Right kidney (tissue), 1 donor: ENCODE measurements at regions not wholly inside any gene's neighbourhood (a gene's known extent, or its start where the extent isn't known, plus 50 kb on each side); places are given as distances from the start of the nearest gene placed in this dataset.

Source experiments
- DNase-seq: peaks from one replicate; pipeline ENCODE4 v3.0.0-alpha.2; 2016

DNA sequence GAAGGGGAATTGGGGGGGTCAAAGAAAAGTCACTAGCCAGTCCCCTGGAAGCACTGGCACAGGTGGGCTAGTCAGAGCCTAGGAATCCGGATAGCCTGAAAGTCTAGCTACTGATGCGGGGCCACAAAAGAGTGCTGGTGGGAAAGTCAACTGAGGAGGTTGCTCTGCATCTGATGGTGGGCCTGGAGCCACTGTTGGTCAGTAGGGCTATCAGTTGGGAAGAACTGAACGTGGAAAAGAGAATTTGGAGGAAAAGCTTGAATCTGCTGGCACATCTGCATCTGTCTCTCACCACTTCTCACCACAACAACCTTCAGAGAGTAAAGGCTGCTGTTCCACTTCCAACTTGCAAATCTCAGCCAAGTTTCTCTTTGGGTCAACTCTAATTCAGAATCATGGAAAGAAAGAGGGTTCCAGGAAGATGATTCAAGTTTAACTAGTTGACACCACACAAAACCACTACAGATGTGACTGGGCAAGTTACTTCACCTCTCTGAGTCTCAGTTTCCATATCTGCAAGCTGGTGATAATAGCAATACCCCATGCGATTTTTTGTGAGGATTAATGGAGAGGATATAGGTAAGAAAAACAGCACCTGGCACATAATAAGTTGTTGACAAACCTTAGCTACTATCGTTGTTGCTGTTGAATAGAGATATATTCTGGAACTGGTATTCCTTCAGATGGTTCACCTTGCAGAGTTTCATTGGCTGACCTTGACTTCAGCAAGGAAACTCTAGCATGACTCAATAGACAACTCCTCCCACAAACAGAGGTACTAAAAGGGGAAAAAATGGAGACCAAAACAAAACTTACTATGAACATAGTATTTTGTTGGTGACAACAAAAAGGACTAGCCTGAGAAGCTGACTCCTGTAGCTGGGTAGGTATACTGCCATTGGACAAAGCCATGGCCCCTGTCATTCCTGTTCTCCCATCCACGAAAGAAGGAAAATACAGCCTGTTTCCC is 280.2 kb upstream of the STT3B start:
- no peak for DNase-seq

DNA sequence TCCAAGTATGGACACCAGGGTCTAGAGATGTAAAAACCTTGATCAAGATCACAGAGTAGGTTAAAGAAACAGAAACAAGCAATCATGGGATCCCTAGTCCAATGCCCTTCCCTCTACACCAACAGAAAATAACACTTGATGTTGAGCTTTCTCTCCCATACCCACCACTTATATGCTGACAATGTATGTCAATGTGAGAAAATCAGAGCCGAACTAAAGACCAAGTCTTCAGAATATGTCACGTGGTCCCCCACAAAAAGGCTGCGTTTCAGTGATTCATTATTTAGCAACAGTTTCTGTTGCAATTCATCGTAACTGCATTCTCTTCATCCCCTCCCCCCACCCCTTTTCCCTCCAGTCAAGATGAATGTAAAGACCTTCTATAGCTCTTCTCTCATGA is 278.9 kb upstream of the STT3B start:
- no peak for DNase-seq

DNA sequence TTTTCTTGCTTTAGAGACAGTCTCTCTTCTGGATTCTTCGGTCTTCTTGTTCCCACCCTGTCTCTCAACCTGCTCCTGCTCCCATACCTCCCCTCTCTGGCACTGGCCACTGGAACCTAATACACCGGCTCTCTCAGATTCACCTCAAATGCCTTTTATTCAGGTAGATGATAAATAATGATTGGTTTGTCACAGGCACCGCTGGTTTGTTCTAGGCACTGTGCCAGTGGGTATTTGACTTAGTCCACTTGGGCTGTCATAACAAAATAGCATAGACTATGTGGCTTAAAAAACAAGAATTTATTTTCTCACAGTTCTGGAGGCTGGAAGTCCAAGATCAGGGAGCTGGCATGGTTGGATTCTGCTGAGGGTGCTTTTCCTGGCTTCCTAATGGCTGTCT is 278.2 kb upstream of the STT3B start:
- no peak for DNase-seq

DNA sequence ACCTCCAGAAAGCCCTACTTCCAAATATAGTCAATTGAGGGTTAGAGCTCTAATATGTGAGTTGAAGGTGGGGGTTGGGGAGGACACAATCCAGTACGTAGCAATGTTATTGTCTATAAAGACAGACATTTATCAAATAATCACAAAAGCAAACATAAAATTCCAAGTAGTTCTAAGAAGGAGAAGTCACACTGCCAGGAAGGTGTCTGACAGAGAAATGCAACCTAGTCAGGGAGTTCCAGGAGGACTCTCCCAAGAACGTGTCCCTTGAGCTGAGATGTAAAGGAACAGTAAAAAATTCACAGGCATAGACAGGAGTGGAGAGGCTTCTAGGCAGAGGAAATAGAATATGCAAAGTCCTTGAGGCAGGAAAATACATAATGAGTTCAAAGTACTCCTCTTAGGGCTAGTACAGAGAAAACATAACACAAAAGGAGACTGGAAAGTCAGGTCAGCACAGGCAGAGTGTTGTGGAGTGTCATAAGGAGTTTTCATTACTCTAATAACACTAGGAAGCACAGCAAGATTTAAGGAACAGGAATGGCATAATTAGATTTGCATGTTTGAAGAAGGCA is 277.6 kb upstream of the STT3B start:
- DNase-seq = no peak

DNA sequence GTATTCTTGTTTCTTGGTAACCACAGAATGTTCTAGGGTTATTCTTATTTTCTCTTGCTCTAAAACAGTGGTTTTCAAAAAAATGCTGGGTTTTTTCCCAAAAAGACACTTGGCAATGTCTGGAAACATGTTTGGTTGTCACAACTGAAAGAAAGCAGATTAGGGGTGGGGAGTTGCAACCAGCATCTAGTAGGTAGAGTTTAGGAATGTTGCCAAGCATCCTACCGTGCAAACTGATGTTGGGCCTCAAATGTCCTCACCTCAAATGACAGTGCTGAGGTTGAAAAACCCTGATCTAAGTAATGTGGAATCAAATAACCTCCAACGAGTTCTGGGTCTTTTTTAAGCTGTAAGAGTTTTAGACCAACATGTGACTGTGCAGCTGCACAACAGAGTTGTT is 270.5 kb upstream of the STT3B start:
- no peak for DNase-seq

DNA sequence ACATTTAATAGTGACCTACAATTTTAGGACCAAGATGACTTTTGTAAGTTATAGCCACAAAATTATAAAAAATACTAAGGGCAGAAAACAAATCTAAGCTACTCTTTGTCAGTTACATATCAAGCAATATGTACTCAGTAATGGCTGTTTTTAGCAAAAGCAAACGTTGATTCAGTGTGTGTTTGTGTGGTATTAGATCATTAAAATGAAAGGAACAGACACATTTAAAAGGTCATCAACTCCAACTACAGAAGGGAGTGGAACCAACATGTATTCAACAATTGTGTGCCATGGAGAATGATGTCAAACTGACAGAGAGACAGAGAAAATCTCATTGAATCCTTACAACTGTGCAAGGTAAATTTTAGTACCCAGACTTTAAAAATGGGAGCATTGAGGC is 268.8 kb upstream of the STT3B start:
- DNase-seq = no peak

DNA sequence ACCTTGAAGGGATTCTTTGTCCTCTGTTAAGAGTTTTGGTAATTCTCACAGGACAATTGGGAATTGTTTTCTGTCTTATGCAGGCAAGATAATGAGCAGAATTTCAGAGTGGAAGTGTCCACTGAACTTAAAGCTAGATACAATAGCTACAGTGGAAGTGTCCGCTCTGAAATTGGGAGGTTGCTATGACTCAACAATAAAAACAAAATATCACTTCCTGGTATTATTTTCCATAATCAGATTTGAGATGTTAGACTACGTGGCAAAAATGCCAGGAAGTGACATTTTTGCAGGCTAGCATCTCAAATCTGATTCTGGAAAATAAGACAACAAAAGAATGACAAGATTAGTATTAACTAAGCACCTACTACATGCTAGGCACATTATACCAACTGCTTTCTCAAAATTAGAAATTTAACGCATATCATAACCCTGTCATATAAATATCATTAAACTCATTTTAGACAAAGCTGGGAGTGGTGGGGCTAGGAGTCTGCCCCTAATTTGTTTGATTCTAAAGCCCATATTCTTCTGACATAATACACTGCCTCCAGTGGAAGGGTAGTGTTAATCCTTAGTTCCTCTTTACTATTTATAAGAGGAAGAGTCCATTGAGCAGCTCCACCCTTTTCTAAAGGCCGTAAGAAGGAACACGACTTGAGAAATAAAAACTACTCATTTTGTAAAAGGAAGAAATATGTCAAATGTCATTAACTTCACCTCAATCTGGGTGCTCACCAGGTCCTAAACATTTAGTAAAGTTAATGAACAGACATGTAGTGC is 266.9 kb upstream of the STT3B start:
- DNase-seq = no peak

DNA sequence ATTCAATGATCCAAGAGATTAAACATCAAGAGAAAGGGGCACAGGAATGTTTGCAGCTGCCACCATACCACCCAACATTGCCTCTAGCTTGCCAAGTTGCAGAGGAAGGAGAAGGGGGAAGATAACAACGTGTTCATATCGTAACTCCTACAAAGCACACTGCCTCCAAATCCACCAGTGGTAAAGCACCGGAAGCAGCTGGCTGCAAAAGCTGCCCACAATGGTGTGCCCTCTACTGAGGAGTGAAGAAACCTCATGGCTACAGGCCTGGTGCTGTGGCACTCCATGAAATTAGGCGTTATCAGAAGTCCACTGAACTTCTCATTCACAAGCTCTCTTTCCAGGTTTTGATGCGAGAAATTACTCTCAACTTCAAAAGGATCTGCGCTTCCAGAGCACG is 263.9 kb upstream of the STT3B start:
- no peak for DNase-seq

DNA sequence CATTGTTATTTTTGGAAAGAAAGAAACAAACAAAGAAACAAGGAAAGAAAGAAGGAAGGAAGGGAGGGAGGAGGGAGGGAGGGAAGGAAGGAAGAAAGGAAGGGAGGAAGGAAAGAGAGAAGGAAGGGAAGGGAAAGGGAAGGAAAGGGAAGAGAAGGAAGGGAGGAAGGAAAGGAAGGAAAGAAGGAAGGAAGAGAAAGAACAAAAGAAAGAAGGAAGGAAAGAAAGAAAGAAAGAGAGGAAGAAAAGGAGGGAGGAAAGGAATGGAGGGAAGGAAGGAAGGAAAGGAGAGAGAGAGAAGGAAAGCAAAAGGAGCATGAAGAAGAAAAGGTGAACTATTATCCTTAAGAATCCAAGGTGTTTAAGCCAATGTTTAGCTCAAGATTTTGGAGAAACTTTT is 262.7 kb upstream of the STT3B start:
- DNase-seq = no peak

DNA sequence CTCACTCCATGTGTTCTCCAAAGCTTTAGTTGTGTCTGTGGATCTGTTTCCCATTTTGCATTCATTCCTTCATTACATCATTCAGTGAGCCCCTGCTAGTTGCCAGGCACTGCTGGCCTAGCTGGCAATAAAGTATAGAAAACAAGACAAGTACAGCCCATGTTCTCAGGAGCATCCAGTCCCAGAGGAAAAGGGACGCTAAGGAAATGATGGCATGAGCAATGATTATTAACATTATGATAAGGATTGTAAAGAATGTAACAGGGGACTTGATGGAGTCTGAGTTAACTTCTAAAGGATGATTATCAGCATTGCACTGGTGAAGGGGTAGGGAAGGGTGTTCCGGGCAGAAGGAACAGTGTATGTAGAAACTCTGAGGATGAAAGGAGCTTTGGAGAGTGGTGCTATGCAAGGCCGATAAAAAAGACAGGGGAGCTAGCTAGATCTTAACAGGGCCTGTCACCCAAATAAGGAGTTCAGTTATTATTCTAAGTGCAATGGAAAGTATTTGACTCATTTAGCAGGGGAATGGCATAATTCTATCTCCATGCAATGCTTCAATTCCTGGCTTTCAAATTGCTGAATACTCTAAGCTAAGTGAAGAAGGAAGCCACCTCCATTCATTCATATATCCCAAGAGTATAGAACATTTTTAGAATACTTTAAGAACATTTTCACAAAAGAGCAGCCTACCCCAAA is 258.2 kb upstream of the STT3B start:
- DNase-seq = no peak

DNA sequence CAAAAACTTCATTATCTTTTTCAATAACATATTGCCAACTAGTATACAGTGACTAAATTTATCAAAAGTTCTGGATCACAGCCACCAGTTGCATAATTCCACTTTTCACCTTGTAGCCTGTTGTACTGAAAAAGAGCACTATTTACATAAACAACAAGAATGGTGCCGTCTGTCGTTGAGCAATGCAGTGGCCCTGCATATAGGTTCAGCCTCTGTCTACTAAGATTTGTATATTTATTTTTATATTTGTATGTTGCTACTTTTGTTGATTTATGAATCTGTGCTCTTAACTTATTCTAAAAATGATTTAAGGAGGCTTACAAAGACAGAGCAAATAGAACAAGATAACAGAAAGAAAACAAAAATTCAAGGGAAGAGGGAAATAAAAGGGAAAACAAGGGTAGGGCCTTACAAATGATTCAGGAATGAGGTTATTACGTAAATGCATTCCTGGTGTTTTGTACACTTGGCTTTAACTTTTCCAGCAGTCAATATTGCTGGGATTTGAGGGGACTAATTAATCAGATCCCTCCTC is 257.6 kb upstream of the STT3B start:
- DNase-seq = no peak

DNA sequence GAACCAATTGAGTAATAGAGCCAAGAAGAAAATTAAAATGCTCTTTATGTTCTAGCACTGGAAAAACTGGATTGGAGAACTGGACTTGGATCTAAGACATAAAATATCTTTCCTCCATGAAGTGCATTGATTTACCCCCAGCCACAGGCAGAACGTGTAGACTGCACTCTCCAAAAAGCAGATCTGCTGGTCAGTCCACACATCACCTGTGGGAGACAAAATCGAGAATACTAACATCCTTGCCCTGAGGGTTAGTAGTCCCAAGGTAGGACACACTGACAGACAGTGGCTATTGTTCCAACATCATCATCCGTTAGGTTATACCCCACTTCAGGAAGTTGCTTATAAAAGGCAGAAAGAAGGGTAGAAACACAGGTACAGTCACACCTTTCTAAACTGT is 257.1 kb upstream of the STT3B start:
- no peak for DNase-seq

DNA sequence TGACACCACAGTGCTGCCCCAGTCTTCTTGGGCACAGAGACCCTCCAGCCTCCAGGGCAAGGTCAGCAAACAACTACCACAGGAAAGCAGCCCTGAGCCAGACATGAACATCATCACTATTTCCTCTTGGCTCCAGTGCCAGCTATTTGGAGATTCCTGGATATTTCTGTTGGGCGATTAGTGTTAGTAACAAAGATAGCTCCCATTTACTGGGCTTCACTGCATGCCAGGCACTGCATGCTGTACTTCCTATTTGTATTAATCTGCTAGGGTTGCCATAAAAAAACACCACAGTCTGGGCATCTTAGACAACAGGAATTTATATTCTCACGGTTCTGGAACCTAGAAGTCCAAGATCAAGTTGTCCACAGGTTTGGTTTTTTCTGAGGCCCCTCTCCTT is 255.1 kb upstream of the STT3B start:
- no peak for DNase-seq

DNA sequence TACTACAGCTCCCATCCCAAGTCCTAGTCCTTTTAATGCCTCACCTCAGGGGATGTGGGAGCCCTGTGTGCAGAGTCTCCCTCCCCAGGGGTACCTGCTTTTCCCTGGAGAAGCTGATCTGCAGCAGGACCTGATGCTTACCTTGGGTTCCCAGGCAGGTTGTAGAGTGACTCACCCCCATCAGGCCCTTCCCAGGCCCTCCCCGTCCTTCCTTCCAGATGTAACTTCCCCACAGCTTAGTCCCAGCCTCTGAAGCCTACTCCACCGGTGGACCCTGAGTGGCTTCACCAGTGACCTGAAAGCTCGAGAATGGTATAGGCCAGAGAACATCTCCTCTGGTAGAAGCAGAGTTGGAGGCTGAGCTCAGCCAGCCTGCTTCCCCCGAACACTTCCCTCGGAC is 254.2 kb upstream of the STT3B start:
- no peak for DNase-seq

DNA sequence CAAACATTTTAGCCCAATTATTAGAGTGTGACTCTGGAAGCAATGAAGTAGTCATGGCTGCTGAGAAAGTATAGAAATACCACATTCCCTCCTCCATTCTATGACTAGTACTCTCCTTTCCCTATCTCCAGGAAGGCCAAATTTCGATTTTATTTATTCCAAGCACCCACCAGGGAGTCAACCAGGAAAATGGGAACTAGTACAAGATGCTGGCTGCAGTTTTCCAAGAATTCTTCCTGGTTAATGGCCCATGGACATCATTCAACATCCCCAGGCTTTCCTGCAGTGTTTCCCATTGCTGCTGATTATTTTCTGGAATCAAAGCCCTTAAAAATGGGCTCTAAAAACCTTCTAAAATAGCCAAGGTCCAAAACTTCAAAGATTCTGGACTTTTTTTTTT is 247.9 kb upstream of the STT3B start:
- no peak for DNase-seq

DNA sequence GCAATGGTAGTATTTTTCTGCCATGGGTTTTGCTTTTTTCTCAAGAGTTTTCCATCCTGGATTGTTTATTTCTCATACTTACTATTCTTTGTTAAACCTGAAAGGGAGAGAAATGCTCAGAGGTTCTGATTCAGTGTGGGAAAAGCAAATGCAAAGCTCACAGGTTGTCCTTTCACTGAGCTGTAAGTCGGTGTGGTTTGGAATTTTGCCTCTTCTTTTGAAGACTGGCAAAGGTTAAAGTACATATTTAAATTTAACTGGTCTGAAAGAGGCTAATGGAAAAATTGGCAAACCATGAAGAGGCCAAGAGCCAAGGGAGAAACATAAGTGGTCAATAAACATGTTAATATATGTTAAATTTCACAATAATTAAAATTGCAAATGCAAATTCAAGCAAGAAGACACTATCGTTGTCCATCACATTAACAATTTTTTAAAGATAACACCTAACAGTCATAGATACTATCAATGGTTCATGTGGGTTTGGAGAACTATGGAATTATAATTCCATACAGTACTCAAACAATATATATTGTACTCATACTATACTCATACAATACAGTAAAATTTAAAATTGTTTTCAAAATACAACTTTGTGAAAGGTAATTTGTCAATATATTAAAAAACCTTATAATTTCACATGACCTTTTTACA is 246.8 kb upstream of the STT3B start:
- no peak for DNase-seq

DNA sequence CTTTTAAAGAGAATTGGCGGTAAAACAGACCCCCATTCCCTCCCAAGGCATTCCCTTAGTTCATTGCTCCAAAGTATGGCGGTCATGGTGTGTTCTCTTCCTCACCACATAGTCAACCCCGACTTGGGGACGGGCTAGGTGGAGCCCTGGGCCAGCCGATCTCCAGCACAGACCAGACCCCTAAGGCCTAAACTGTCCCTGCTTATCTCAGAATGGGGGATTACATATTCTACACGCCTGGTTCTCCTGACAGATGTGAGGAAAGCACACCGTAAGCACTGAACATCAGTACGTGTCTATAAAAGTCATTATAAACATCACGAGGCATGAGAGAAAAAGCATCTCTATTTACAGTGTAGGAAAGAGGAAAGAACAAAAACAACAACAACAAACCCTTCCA is 244.5 kb upstream of the STT3B start:
- DNase-seq = peak; percentile 11

DNA sequence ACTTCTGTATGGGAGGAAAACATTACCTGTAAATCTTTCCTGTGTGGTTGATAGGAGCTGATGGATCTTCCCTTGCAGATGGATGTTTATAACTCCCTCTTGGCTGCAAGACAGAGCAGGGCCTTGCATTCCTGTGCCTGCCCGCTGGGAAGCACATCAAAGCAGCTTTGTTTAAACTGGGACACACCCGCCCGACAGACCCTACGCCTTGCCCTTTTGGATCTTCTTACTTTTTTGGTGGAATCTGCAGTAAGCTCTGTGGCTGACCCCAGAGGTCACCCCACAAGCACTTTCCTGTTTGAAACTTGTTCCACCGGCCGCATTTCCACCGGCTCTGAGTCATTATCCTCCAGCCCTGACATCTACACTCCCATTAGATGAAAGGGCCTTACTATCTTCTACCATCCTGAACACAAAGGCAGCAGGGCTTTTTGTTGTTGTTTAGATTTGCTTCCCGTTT is 244.1 kb upstream of the STT3B start:
- DNase-seq = peak; percentile 47

DNA sequence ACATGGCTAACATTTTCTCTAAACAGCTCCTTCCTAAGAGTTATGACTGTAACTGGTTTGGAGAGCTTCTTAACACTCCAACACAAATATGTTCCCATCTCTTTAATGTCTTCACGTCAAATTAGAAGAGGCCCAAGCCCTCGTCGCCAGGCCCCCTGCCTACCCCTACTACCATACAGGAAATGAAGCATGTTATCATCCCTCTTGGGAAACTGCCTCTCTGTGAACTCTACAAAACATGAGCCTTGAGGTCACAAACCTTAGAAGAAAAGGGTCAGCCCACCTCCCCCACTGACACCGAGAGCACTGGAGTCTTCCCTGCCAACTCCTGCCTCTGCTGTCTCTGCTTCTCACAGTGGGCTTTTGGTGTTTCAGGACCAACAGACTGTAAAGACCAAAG is 243.1 kb upstream of the STT3B start:
- DNase-seq = peak; percentile 17

DNA sequence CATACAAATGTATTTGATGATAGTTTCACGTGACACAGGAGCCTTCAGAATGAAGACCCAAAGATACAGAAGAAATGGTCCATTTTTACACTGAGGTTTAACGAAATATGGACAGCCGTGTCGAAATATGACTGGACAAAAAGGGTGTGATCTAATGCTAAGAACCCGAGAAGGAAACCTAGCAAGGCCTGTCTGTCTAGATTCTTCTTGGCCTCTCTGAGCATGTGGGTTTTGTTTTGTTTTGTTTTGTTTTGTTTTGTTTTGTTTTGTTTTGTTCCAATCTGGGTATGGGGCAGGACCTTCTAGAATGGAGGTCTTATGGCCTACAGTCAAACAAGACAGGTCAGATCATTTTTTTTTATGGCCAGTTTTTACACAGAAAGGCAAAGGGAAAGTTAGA is 242.7 kb upstream of the STT3B start:
- DNase-seq = no peak

DNA sequence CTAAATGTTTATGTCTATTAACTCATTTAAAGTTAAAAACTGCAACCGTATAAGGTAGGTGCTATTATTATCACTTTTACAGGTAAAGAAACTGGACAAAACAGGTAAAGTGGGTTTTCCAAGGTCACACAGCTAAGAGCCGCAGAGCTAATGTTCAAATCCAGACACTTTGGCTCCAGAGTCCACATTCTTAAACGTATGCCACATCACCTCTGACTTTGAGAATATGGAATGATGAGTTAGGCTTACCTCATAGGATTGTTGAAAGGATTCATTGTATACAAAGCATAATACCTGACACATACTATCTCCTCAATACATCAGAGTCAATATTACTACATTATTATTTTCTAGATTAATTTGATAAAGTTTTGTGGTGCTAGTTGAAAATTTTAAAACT is 240.9 kb upstream of the STT3B start:
- DNase-seq = no peak
